GM06990 (cell line): ENCODE measurements at regions not wholly inside any gene's neighbourhood (a gene's known extent, or its start where the extent isn't known, plus 50 kb on each side); places are given as distances from the start of the nearest gene placed in this dataset.

Experiments used
- DNase-seq: peaks from one replicate; pipeline ENCODE4 v3.0.0-alpha.2; 2011; ENCODE audit not compliant: insufficient read length; ENCODE audit errors: extremely low read depth
- H3K27me3 ChIP-seq: replicated peaks from 2 replicates; pipeline ENCODE4 v1.6.0; 2011; ENCODE audit warnings: low read length; ENCODE audit not compliant: control insufficient read depth, insufficient read depth
- H3K36me3 ChIP-seq: 2 replicates; pipeline ENCODE4 v1.5.1; 2011; ENCODE audit warnings: low read length; ENCODE audit not compliant: control insufficient read depth, insufficient read depth
- H3K4me3 ChIP-seq: replicated peaks from 2 replicates; pipeline ENCODE4 v1.5.1; 2011; ENCODE audit warnings: low read depth, mild to moderate bottlenecking, control low read depth, low read length
- TF ChIP-seq, protein P1 (sequence below): IDR thresholded peaks from 2 replicates; pipeline ENCODE4 v1.5.1; 2011; ENCODE audit warnings: low read length, control low read depth, mild to moderate bottlenecking, inconsistent platforms; ENCODE audit not compliant: insufficient read depth, poor library complexity, severe bottlenecking

GRCh38 chr9:38337706-38338264, 54.7 kb upstream of the ALDH1B1 start:
- DNase-seq, result no peak
- Histone ChIP-seq H3K27me3 (no peaks in the 10 kb centered on the region), H3K4me3 (no peak overlapping the region), H3K36me3 (no peaks in the 10 kb centered on the region)
- TF ChIP-seq, protein P1, sequence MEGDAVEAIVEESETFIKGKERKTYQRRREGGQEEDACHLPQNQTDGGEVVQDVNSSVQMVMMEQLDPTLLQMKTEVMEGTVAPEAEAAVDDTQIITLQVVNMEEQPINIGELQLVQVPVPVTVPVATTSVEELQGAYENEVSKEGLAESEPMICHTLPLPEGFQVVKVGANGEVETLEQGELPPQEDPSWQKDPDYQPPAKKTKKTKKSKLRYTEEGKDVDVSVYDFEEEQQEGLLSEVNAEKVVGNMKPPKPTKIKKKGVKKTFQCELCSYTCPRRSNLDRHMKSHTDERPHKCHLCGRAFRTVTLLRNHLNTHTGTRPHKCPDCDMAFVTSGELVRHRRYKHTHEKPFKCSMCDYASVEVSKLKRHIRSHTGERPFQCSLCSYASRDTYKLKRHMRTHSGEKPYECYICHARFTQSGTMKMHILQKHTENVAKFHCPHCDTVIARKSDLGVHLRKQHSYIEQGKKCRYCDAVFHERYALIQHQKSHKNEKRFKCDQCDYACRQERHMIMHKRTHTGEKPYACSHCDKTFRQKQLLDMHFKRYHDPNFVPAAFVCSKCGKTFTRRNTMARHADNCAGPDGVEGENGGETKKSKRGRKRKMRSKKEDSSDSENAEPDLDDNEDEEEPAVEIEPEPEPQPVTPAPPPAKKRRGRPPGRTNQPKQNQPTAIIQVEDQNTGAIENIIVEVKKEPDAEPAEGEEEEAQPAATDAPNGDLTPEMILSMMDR, result no peak

GRCh38 chr9:38337181-38337580, 55.3 kb upstream of the ALDH1B1 start:
- Histone ChIP-seq H3K27me3 (no peaks in the 10 kb centered on the region), H3K36me3 (no peaks in the 10 kb centered on the region), H3K4me3 (no peak overlapping the region)
- TF ChIP-seq, protein P1, result no peak
- no peak for DNase-seq

DNA sequence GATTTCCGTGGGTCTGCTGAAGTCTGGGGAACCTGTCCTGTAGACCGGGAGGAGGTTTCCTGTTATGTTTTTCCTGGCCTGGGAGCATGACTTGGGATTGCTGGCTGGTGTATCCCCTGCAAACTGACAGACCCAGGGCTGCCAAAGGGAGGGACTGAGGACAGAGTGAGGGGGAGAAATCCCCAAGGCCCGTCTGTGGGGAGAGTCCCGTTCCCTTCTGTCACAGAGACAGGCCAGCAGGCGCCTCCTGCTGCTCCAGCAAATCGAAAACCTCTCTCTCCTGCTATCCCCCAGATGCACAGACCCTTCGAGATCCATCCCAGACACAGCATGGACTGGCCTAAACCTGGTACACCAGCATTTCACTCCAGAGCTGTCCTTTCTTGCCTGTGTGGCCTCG, 56.2 kb upstream of the ALDH1B1 start:
- TF ChIP-seq, protein P1, result no peak
- no peak overlapping the region for H3K4me3 ChIP-seq
- no peaks in the 10 kb centered on the region for H3K36me3 ChIP-seq
- H3K27me3 ChIP-seq, result no peaks in the 10 kb centered on the region
- DNase-seq, result no peak

DNA sequence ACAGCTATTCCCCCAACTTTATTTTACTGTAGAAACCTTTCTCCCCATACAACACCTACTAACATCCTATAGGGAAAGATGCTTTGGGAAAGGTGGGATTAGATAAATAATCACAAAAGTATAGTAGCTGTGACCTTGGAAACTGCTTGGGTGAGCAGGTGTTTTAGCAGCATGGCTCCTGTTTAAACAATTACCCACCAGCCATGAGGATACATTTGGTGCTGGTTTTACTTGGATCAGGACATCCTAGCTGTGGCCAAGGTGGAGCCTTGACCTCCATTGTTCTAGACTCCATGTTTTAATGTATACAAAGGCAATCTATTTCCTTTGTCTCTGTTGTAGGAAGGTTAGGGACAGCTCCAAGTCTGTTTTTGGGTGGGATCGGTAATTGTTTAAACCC, 56.8 kb upstream of the ALDH1B1 start:
- H3K4me3 ChIP-seq, result no peak overlapping the region
- no peak for DNase-seq
- H3K36me3 ChIP-seq, result no peaks in the 10 kb centered on the region
- TF ChIP-seq, protein P1, result no peak
- no peaks in the 10 kb centered on the region for H3K27me3 ChIP-seq

DNA sequence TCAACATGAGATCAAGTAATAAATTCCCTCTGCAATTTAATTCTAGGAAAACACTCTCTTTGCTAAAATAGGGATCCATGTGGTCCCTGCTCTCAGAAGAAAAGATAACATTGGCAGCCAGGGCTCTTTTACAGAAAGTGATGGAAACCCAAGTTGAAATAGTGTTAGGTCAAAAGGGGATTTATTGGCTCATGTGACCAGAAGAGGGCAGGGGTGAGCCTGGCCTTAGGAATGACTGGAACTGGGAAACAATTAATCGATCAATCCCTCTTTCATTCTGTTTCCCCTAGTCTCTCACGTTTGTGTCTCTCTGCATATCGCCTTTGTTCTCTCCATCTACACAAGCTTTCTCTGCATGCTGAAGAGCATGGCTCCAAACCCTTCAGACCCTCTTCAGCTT, 58.3 kb upstream of the ALDH1B1 start:
- DNase-seq, result no peak
- Histone ChIP-seq H3K36me3 (no peaks in the 10 kb centered on the region), H3K27me3 (no peaks in the 10 kb centered on the region), H3K4me3 (no peak overlapping the region)
- TF ChIP-seq, protein P1, result peak; percentile 46

DNA sequence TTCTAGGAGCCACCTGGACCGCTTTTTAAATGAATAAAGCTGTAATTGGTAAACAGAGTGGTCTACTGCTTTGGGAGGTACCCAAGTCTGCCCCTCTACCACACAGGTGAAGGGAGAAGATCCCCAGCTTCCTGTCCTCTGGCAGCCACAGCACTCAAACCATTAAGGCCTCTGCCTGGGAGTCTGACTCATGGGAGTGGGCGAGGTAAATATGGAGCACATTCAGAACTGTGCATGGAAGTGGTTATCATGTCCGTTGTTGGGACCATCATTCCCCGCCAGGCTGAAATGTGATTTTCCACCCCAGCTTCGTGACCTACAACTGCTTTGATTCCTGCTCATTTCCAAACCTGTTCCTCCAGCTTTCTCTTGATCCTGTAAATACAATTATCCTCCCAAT, 59.5 kb upstream of the ALDH1B1 start:
- no peak for DNase-seq
- TF ChIP-seq, protein P1, result no peak
- H3K36me3 ChIP-seq, result no peaks in the 10 kb centered on the region
- H3K4me3 ChIP-seq, result no peak overlapping the region
- H3K27me3 ChIP-seq, result no peaks in the 10 kb centered on the region
